ENCODE measurements at regions not wholly inside any gene's neighbourhood (a gene's known extent, or its start where the extent isn't known, plus 50 kb on each side); places are given as distances from the start of the nearest gene placed in this dataset.

DNA sequence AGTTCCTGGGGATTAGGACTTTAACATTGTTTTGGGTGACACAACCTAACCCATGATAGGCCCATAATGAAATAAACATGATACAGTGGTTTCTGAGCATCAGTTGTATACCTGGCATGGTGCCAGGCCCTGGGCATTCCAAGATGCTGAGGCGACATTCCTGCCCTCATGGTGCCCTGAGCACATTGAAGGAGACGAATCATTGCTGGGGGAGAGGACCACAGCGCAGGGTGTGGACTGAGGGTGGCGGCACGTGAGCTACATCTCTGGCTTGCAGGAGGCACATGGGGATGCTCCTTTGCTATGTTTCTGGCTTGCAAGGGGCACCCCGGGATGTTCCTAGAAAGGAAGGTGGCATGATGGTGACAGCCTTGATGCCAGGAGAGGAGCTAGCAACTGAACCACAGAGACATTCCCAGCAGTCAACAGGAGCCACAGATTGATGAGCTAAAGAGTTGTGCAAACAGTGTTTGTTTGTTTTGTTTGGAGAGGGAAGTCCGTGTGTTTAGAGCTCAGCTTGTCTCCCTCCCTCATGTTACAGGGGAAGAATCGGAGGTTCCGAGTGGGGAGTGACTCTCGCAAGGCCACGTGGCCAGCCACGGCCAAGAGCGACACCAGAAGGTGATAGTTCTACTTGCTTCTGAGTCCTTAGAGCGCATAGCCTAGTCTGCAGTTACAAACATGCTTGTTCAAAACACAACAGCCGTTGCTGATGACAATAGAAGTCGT, 106.4 kb downstream of the MIAT start:
- no peaks in the 10 kb centered on the region for H3K79me2 ChIP-seq
- H3K9me3 ChIP-seq (ENCODE audit: control insufficient read depth, low read length) = no peaks in the 10 kb centered on the region
- no peak overlapping the region for H3K4me3 ChIP-seq (ENCODE audit: low read depth, low read length)
- no peak overlapping the region for H3K27ac ChIP-seq
- H3K4me1 ChIP-seq = no peaks in the 10 kb centered on the region
- TF ChIP-seq, protein P1, sequence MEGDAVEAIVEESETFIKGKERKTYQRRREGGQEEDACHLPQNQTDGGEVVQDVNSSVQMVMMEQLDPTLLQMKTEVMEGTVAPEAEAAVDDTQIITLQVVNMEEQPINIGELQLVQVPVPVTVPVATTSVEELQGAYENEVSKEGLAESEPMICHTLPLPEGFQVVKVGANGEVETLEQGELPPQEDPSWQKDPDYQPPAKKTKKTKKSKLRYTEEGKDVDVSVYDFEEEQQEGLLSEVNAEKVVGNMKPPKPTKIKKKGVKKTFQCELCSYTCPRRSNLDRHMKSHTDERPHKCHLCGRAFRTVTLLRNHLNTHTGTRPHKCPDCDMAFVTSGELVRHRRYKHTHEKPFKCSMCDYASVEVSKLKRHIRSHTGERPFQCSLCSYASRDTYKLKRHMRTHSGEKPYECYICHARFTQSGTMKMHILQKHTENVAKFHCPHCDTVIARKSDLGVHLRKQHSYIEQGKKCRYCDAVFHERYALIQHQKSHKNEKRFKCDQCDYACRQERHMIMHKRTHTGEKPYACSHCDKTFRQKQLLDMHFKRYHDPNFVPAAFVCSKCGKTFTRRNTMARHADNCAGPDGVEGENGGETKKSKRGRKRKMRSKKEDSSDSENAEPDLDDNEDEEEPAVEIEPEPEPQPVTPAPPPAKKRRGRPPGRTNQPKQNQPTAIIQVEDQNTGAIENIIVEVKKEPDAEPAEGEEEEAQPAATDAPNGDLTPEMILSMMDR (IDR thresholded peaks at IDR 0.05) = no peak
- no peaks in the 10 kb centered on the region for H3K36me3 ChIP-seq (ENCODE audit: control insufficient read depth, insufficient read depth, low read length)
- no peak overlapping the region for H3K4me2 ChIP-seq (ENCODE audit: low read length)
- H3K27me3 ChIP-seq (ENCODE audit: control insufficient read depth, insufficient read depth, low read length) = no peaks in the 10 kb centered on the region
- H3K9ac ChIP-seq = no peak overlapping the region
- no peak overlapping the region for H2AFZ ChIP-seq

DNA sequence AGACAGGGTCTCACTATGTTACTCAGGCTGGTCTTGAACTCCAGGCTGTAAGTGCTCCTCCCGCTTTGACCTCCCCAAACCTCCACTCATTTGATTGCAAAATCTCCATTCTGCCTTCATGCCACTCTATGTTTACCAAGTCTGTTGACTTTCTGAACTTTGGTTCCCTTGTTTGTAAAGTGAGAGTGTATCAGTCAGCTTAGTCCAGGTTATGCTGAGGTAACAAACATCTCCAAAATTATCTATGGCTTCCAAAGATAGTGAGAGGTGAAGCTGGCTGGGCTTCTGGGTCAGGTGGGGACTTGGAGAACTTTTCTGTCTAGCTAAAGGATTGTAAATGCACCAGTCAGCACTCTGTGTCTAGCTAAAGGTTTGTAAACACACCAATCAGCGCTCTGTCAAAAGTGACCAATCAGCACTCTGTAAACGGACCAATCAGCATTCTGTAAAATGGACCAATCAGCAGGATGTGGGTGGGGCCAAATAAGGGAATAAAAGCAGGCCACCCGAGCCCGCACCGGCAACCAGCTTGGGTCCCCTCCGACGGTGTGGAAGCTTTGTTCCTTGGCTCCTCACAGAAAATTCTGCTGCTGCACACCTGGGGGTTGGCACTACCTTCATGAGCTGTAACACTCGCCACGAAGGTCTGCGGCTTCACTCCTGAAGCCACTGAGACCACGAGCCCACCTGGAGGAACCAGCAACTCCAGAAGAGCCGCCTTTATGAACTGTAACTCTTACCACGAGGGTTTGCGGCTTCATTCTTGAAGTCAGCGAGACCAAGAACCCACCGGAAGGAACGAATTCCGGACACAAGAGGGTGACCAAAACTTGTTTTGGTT, 109.3 kb downstream of the MIAT start:
- H2AFZ ChIP-seq = no peak overlapping the region
- H3K27me3 ChIP-seq (ENCODE audit: control insufficient read depth, insufficient read depth, low read length) = no peaks in the 10 kb centered on the region
- H3K9me3 ChIP-seq (ENCODE audit: control insufficient read depth, low read length) = no peaks in the 10 kb centered on the region
- no peaks in the 10 kb centered on the region for H3K79me2 ChIP-seq
- H3K4me2 ChIP-seq (ENCODE audit: low read length) = no peak overlapping the region
- H3K4me3 ChIP-seq (ENCODE audit: low read depth, low read length) = no peak overlapping the region
- no peaks in the 10 kb centered on the region for H3K4me1 ChIP-seq
- no peaks in the 10 kb centered on the region for H3K36me3 ChIP-seq (ENCODE audit: control insufficient read depth, insufficient read depth, low read length)
- TF ChIP-seq, protein P1 (IDR thresholded peaks at IDR 0.05) = no peak
- no peak overlapping the region for H3K9ac ChIP-seq
- H3K27ac ChIP-seq = no peak overlapping the region

DNA sequence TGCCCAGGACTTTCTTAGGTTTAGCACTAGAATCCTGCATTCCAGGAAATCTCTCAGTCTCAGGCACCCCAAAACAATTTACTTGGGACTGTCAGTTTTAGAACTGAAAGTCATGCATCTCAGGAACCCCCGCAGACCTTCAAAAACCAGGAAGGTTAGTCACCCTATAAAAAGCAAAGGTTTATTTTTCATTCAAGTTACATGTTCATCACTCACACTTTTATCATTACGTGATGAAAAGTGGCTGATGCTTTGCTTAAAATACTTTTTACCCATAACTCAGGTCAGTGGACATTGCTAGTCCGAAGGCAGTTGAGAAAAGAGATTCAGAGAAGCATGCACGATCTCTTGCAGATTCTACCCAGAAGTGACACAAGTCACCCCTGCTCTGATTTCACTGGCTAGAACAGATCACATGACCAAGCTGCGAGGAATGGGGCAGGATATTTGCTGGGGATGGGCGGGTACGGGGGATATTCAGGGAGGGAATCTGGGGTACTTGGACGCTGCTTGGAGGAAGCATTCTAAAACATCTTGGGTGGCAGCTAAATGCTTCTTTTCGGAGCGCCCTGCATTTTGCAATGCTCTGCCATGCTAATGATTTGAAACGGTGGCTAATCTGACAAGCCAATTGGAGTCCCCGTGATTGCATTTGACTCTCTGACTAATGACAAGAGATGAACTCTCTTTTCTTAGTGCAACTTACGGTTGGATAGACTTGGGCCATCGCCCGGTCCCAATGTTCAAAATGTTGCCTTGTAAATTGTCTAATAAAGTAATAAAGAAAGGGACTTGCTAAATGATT, 110.2 kb downstream of the MIAT start:
- no peak overlapping the region for H2AFZ ChIP-seq
- TF ChIP-seq, protein P1 (IDR thresholded peaks at IDR 0.05) = no peak
- no peak overlapping the region for H3K9ac ChIP-seq
- no peaks in the 10 kb centered on the region for H3K9me3 ChIP-seq (ENCODE audit: control insufficient read depth, low read length)
- H3K4me3 ChIP-seq (ENCODE audit: low read depth, low read length) = no peak overlapping the region
- H3K27me3 ChIP-seq (ENCODE audit: control insufficient read depth, insufficient read depth, low read length) = no peaks in the 10 kb centered on the region
- H3K36me3 ChIP-seq (ENCODE audit: control insufficient read depth, insufficient read depth, low read length) = no peaks in the 10 kb centered on the region
- no peak overlapping the region for H3K4me2 ChIP-seq (ENCODE audit: low read length)
- H3K4me1 ChIP-seq = no peaks in the 10 kb centered on the region
- H3K27ac ChIP-seq = no peak overlapping the region
- H3K79me2 ChIP-seq = no peaks in the 10 kb centered on the region

DNA sequence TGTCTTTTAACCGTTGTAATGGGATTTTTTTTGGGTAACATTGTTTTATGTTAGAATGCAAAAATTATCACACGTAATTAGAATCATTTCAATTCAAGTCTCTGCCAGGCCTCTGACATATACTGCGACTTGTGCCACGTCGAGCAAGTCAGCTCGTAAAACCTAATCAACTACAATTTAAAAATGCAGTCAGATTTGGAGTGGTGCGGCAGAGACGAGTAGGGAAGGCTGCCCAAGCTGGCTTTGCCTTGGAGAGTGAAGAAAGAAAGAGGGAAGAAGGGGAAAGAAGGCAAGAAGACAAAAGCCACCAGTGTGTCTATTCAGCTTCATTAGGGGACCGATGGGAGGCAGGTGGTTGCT, 110.7 kb downstream of the MIAT start:
- Histone ChIP-seq H3K9ac (no peak overlapping the region), H3K4me1 (no peaks in the 10 kb centered on the region), H3K4me2 (ENCODE audit: low read length) (no peak overlapping the region), H3K27me3 (ENCODE audit: control insufficient read depth, insufficient read depth, low read length) (no peaks in the 10 kb centered on the region), H3K9me3 (ENCODE audit: control insufficient read depth, low read length) (no peaks in the 10 kb centered on the region), H3K36me3 (ENCODE audit: control insufficient read depth, insufficient read depth, low read length) (no peaks in the 10 kb centered on the region), H3K4me3 (ENCODE audit: low read depth, low read length) (no peak overlapping the region), H3K79me2 (no peaks in the 10 kb centered on the region), H2AFZ (no peak overlapping the region), H3K27ac (no peak overlapping the region)
- TF ChIP-seq, protein P1 (IDR thresholded peaks at IDR 0.05) = no peak
